Activated naive CD4-positive, alpha-beta T cell treated with anti-CD3 and anti-CD28 coated beads, Interleukin-2, amount 10 ng/mL, durations not matched to agents 7 days and 5 days (primary cell): ENCODE measurements at regions not wholly inside any gene's neighbourhood (a gene's known extent, or its start where the extent isn't known, plus 50 kb on each side); places are given as distances from the start of the nearest gene placed in this dataset.
A peak's percentile ranks its signal among the peaks of the same experiment; 100 is the strongest.
"Not testable (repeated sequence)": the region's sequence is repeated elsewhere in the genome, so short reads cannot be mapped to it uniquely, and the experiment has no call there.

ENCODE experiments used
- CTCF ChIA-PET: fragments of 350-600 bp; sonication (Branson Sonifier 250); formaldehyde crosslinking; loops from one replicate; lab custom pipeline; 2021; ENCODE audit warnings: antibody characterized with exemption; lab: Charles Lee
- DNase-seq: peaks from one replicate; pipeline ENCODE4 v3.0.0-alpha.2; 2020
- H3K27ac Mint-ChIP-seq: one replicate; pipeline ENCODE4 v1.8.0; 2021; ENCODE audit warnings: mild to moderate bottlenecking, moderate library complexity, mixed read lengths
- H3K27me3 Mint-ChIP-seq: one replicate; pipeline ENCODE4 v1.8.0; 2021; ENCODE audit warnings: mild to moderate bottlenecking, mixed read lengths
- H3K36me3 Mint-ChIP-seq: one replicate; pipeline ENCODE4 v1.8.0; 2021; ENCODE audit warnings: mixed read lengths
- H3K4me1 Mint-ChIP-seq: one replicate; pipeline ENCODE4 v1.8.0; 2021; ENCODE audit warnings: mixed read lengths
- H3K4me3 Mint-ChIP-seq: one replicate; pipeline ENCODE4 v1.8.0; 2021; ENCODE audit warnings: mild to moderate bottlenecking, moderate library complexity, mixed read lengths
- H3K9me3 Mint-ChIP-seq: one replicate; pipeline ENCODE4 v1.8.0; 2021; ENCODE audit warnings: mixed read lengths

GRCh38 chr7:17396692-17397091 lies 98.2 kb downstream of the AHR start:
- Mint-ChIP-seq H3K4me1 (peaks cover 23% of the 10 kb centered on the region), H3K27me3 (no peaks in the 10 kb centered on the region), H3K4me3 (no peak overlapping the region), H3K9me3 (peaks cover 35% of the 10 kb centered on the region), H3K27ac (no peak overlapping the region), H3K36me3 (peaks cover 2% of the 10 kb centered on the region)
- CTCF ChIA-PET: no interaction called here
- DNase-seq: no peak

GRCh38 chr7:17401791-17402627 lies 103.6 kb downstream of the AHR start:
- DNase-seq: no peak
- peaks cover 41% of the 10 kb centered on the region for H3K4me1 Mint-ChIP-seq
- no peaks in the 10 kb centered on the region for H3K27me3 Mint-ChIP-seq
- peaks cover 9% of the 10 kb centered on the region for H3K9me3 Mint-ChIP-seq
- H3K36me3 Mint-ChIP-seq: peaks cover 5% of the 10 kb centered on the region
- CTCF ChIA-PET: interaction anchor here (0.6 to 1.5 kb wide), 2 partner anchors 10 to 130 kb away, joined by 3 to 4 read pairs; no protein-coding TSS in a partner anchor
- H3K4me3 Mint-ChIP-seq: peak overlapping the region; percentile 23
- peak overlapping the region; percentile 81 for H3K27ac Mint-ChIP-seq

- peaks cover 41% of the 10 kb centered on the region for H3K4me1 Mint-ChIP-seq
- peaks cover 6% of the 10 kb centered on the region for H3K9me3 Mint-ChIP-seq
- CTCF ChIA-PET: interaction anchor here (1.5 kb wide), 1 partner anchor 129 kb away, joined by 4 read pairs; no protein-coding TSS in a partner anchor
Measured at GRCh38 chr7:17402628-17403278, 104.3 kb downstream of the AHR start.

GRCh38 chr7:17404006-17404405 lies 105.6 kb downstream of the AHR start:
- Mint-ChIP-seq H3K27me3 (no peaks in the 10 kb centered on the region), H3K9me3 (peaks cover 6% of the 10 kb centered on the region), H3K27ac (no peak overlapping the region), H3K36me3 (peaks cover 5% of the 10 kb centered on the region), H3K4me1 (peaks cover 41% of the 10 kb centered on the region), H3K4me3 (no peak overlapping the region)
- DNase-seq: no peak
- CTCF ChIA-PET: no interaction called here

More at GRCh38 chr7:17402628-17403278, 104.3 kb downstream of the AHR start:
- DNase-seq: no peak
- H3K27me3 Mint-ChIP-seq: no peaks in the 10 kb centered on the region
- peak overlapping the region; percentile 81 for H3K27ac Mint-ChIP-seq
- H3K4me3 Mint-ChIP-seq: peak overlapping the region; percentile 0
- peaks cover 5% of the 10 kb centered on the region for H3K36me3 Mint-ChIP-seq

- no peaks in the 10 kb centered on the region for H3K27me3 Mint-ChIP-seq
- DNase-seq: no peak
- no peak overlapping the region for H3K27ac Mint-ChIP-seq
- no peak overlapping the region for H3K4me3 Mint-ChIP-seq
- CTCF ChIA-PET: no interaction called here
- peaks cover 3% of the 10 kb centered on the region for H3K9me3 Mint-ChIP-seq
- H3K4me1 Mint-ChIP-seq: peaks cover 27% of the 10 kb centered on the region
- H3K36me3 Mint-ChIP-seq: peaks cover 5% of the 10 kb centered on the region
Measured at GRCh38 chr7:17405786-17406185, 107.3 kb downstream of the AHR start.

GRCh38 chr7:17406738-17407137 lies 108.3 kb downstream of the AHR start:
- Mint-ChIP-seq H3K9me3 (peaks cover 3% of the 10 kb centered on the region), H3K4me1 (peaks cover 18% of the 10 kb centered on the region), H3K27me3 (no peaks in the 10 kb centered on the region), H3K4me3 (no peak overlapping the region), H3K36me3 (peaks cover 3% of the 10 kb centered on the region), H3K27ac (no peak overlapping the region)
- CTCF ChIA-PET: no interaction called here
- DNase-seq: no peak

GRCh38 chr7:17407229-17407628 lies 108.8 kb downstream of the AHR start:
- CTCF ChIA-PET: no interaction called here
- H3K36me3 Mint-ChIP-seq: peaks cover 3% of the 10 kb centered on the region
- H3K9me3 Mint-ChIP-seq: peaks cover 3% of the 10 kb centered on the region
- DNase-seq: no peak
- no peak overlapping the region for H3K4me3 Mint-ChIP-seq
- no peak overlapping the region for H3K27ac Mint-ChIP-seq
- no peaks in the 10 kb centered on the region for H3K27me3 Mint-ChIP-seq
- H3K4me1 Mint-ChIP-seq: peaks cover 13% of the 10 kb centered on the region

GRCh38 chr7:17408245-17408903 lies 109.9 kb downstream of the AHR start:
- Mint-ChIP-seq H3K9me3 (no peaks in the 10 kb centered on the region), H3K36me3 (no peaks in the 10 kb centered on the region), H3K4me3 (no peak overlapping the region), H3K27ac (no peak overlapping the region), H3K4me1 (peaks cover 6% of the 10 kb centered on the region), H3K27me3 (no peaks in the 10 kb centered on the region)
- CTCF ChIA-PET: no interaction called here
- DNase-seq: no peak

GRCh38 chr7:17408904-17409290 lies 110.4 kb downstream of the AHR start:
- DNase-seq: no peak
- no peak overlapping the region for H3K4me3 Mint-ChIP-seq
- H3K36me3 Mint-ChIP-seq: no peaks in the 10 kb centered on the region
- no peak overlapping the region for H3K27ac Mint-ChIP-seq
- peaks cover 5% of the 10 kb centered on the region for H3K4me1 Mint-ChIP-seq
- CTCF ChIA-PET: no interaction called here
- H3K9me3 Mint-ChIP-seq: no peaks in the 10 kb centered on the region
- no peaks in the 10 kb centered on the region for H3K27me3 Mint-ChIP-seq

GRCh38 chr7:17411922-17412321 lies 113.5 kb downstream of the AHR start:
- Mint-ChIP-seq H3K36me3 (no peaks in the 10 kb centered on the region), H3K9me3 (no peaks in the 10 kb centered on the region), H3K27ac (no peak overlapping the region), H3K4me3 (no peak overlapping the region), H3K4me1 (no peaks in the 10 kb centered on the region), H3K27me3 (no peaks in the 10 kb centered on the region)
- no peak for DNase-seq
- CTCF ChIA-PET: no interaction called here

GRCh38 chr7:17412883-17413282 lies 114.4 kb downstream of the AHR start:
- CTCF ChIA-PET: no interaction called here
- H3K36me3 Mint-ChIP-seq: no peaks in the 10 kb centered on the region
- H3K27ac Mint-ChIP-seq: no peak overlapping the region
- H3K9me3 Mint-ChIP-seq: no peaks in the 10 kb centered on the region
- no peak overlapping the region for H3K4me3 Mint-ChIP-seq
- no peak for DNase-seq
- no peaks in the 10 kb centered on the region for H3K4me1 Mint-ChIP-seq
- H3K27me3 Mint-ChIP-seq: no peaks in the 10 kb centered on the region

- no peaks in the 10 kb centered on the region for H3K9me3 Mint-ChIP-seq
- CTCF ChIA-PET: no interaction called here
- no peak overlapping the region for H3K27ac Mint-ChIP-seq
- no peaks in the 10 kb centered on the region for H3K4me1 Mint-ChIP-seq
- no peaks in the 10 kb centered on the region for H3K27me3 Mint-ChIP-seq
- H3K4me3 Mint-ChIP-seq: no peak overlapping the region
- no peaks in the 10 kb centered on the region for H3K36me3 Mint-ChIP-seq
- no peak for DNase-seq
Measured at GRCh38 chr7:17415955-17416354, 117.5 kb downstream of the AHR start.

GRCh38 chr7:17420308-17421015 lies 122.0 kb downstream of the AHR start:
- H3K4me1 Mint-ChIP-seq, H3K4me3 Mint-ChIP-seq, CTCF ChIA-PET, H3K36me3 Mint-ChIP-seq, H3K27me3 Mint-ChIP-seq, H3K27ac Mint-ChIP-seq, H3K9me3 Mint-ChIP-seq, DNase-seq: not testable (repeated sequence)

- Mint-ChIP-seq H3K4me3 (no peak overlapping the region), H3K27me3 (peaks cover 5% of the 10 kb centered on the region), H3K27ac (no peak overlapping the region), H3K9me3 (peaks cover 7% of the 10 kb centered on the region), H3K36me3 (no peaks in the 10 kb centered on the region), H3K4me1 (no peaks in the 10 kb centered on the region)
- CTCF ChIA-PET: no interaction called here
- DNase-seq: no peak
Measured at GRCh38 chr7:17421941-17422340, 123.5 kb downstream of the AHR start.
